H1 (cell line): ENCODE measurements at regions not wholly inside any gene's neighbourhood (a gene's known extent, or its start where the extent isn't known, plus 50 kb on each side); places are given as distances from the start of the nearest gene placed in this dataset.

ENCODE experiments used
- ATF2 ChIP-seq: IDR thresholded peaks from 2 replicates; pipeline ENCODE4 v1.6.1; 2012; ENCODE audit warnings: low read length, inconsistent platforms
- BACH1 ChIP-seq: IDR thresholded peaks from 2 replicates; pipeline ENCODE4 v1.6.1; 2012; ENCODE audit warnings: low read length, improper control_type of control experiment
- CREB1 ChIP-seq: IDR thresholded peaks from 2 replicates; pipeline ENCODE4 v1.6.1; 2012; ENCODE audit warnings: inconsistent platforms
- CTCF ChIP-seq, 3 experiments: IDR thresholded peaks; 1 replicate in 2 of 3; 2 replicates in 1 of 3; pipeline versions ENCODE4 v1.5.1 to v1.6.1; 2011; ENCODE audit warnings: low read length in 3 of 3, mild to moderate bottlenecking in 3 of 3, inconsistent platforms in 2 of 3, low read depth in 1 of 3, moderate library complexity in 1 of 3; ENCODE audit not compliant: insufficient read depth in 1 of 3; ENCODE audit errors: control extremely low read depth in 1 of 3
- EZH2 ChIP-seq: fragments of 200-600 bp; sonication (generic); IDR thresholded peaks from 2 replicates; pipeline ENCODE4 v1.7.1; 2012; ENCODE audit warnings: low read depth, mild to moderate bottlenecking, moderate library complexity, low read length, inconsistent platforms; ENCODE audit not compliant: severe bottlenecking
- JUND ChIP-seq: IDR thresholded peaks from 2 replicates; pipeline ENCODE4 v1.6.1; 2011; ENCODE audit warnings: mild to moderate bottlenecking, improper control_type of control experiment, low read length
- KDM1A ChIP-seq: fragments of 200-600, 300-600 bp; sonication (generic); IDR thresholded peaks from 2 replicates; pipeline ENCODE4 v1.7.1; 2016; ENCODE audit warnings: mild to moderate bottlenecking, low read length, borderline replicate concordance
- KDM5A ChIP-seq: fragments of 200-600 bp; IDR thresholded peaks from 2 replicates; pipeline ENCODE4 v1.7.1; 2012; ENCODE audit warnings: mild to moderate bottlenecking, low read length, inconsistent platforms, mixed read lengths
- MAX ChIP-seq: IDR thresholded peaks from 2 replicates; pipeline ENCODE4 v1.6.1; 2012; ENCODE audit warnings: inconsistent platforms
- POLR2AphosphoS5 ChIP-seq: IDR thresholded peaks from 2 replicates; pipeline ENCODE4 v1.6.1; 2011; ENCODE audit warnings: low read depth, low read length
- POU5F1 ChIP-seq: IDR thresholded peaks from 2 replicates; pipeline ENCODE4 v1.6.1; 2011; ENCODE audit warnings: low read depth, mild to moderate bottlenecking, low read length, moderate library complexity
- SP1 ChIP-seq: IDR thresholded peaks from 2 replicates; pipeline ENCODE4 v1.6.1; 2011; ENCODE audit warnings: low read depth, low read length

GRCh38 chr4:138953961-138954371, 61.6 kb upstream of the NOCT start:
- no peak for TF ChIP-seq EZH2
- no peak for TF ChIP-seq BACH1
- no peak for TF ChIP-seq MAX
- TF ChIP-seq CREB1, result no peak
- no peak for TF ChIP-seq CTCF (IDR thresholded peaks at IDR 0.05; ENCODE audit: control extremely low read depth in 1 of 3, insufficient read depth in 1 of 3, low read depth in 1 of 3, low read length in 3 of 3)
- TF ChIP-seq ATF2, result no peak
- TF ChIP-seq POU5F1, result no peak
- TF ChIP-seq JUND, result no peak
- no peak for TF ChIP-seq KDM1A
- no peak for TF ChIP-seq KDM5A
- no peak for TF ChIP-seq POLR2AphosphoS5
- no peak for TF ChIP-seq SP1
